ENCODE measurements at regions not wholly inside any gene's neighbourhood (a gene's known extent, or its start where the extent isn't known, plus 50 kb on each side); places are given as distances from the start of the nearest gene placed in this dataset.

DNA sequence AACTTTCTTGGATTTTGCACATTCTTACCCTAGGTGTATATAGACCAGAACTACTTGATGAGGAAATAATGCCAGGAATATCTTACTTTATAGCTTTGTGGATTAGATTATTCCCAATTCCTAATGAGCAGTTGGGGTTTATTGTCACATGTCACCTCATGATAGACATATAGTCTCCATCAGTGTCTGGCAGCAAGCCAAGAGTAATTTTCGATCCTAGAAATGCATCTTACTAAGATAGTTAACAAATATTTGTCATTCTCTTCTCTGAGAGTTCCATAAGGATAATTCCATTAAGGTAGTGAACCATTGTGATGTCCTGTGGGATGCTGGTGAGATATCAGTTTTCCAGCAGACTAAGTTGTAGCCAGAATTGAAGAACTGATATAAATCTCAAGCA lies 1282.9 kb upstream of the B3GALT2 start:
- TF ChIP-seq ZFP30 (CRISPR knock-in tag; IDR thresholded peaks at IDR 0.05) (no peak), RARB (CRISPR knock-in tag; IDR thresholded peaks at IDR 0.05) (no peak), GLIS3 (CRISPR knock-in tag; IDR thresholded peaks at IDR 0.05) (no peak), ZFP3 (CRISPR knock-in tag; IDR thresholded peaks at IDR 0.05) (no peak), ARNTL (CRISPR knock-in tag; IDR thresholded peaks at IDR 0.05; ENCODE audit: borderline replicate concordance, low read depth) (no peak), ISL1 (CRISPR knock-in tag; IDR thresholded peaks at IDR 0.05) (no peak)
- TF ChIP-seq, protein P1, sequence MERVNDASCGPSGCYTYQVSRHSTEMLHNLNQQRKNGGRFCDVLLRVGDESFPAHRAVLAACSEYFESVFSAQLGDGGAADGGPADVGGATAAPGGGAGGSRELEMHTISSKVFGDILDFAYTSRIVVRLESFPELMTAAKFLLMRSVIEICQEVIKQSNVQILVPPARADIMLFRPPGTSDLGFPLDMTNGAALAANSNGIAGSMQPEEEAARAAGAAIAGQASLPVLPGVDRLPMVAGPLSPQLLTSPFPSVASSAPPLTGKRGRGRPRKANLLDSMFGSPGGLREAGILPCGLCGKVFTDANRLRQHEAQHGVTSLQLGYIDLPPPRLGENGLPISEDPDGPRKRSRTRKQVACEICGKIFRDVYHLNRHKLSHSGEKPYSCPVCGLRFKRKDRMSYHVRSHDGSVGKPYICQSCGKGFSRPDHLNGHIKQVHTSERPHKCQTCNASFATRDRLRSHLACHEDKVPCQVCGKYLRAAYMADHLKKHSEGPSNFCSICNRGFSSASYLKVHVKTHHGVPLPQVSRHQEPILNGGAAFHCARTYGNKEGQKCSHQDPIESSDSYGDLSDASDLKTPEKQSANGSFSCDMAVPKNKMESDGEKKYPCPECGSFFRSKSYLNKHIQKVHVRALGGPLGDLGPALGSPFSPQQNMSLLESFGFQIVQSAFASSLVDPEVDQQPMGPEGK (CRISPR knock-in tag; IDR thresholded peaks at IDR 0.05; ENCODE audit: borderline replicate concordance): no peak
